ENCODE measurements at regions not wholly inside any gene's neighbourhood (a gene's known extent, or its start where the extent isn't known, plus 50 kb on each side); places are given as distances from the start of the nearest gene placed in this dataset.

DNA sequence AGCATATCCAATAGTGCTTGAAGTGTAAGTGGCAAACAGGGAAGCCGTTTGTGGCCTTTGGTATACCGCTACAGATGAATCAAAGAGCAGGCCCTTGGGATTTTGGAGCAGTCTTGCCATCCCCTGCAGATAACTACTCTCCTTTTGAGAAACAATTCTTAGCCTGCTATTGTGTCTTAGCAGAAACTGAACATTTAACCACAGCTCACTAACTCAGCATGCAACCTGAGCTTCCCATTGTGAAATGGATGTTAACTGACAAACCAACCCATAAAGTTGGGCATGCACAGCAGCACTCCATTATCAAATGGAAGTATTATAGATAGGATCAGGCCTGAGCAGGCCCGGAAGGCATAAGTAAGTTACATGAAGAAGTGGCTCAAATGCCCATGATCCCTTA is 315.3 kb upstream of the PTGER4 start:
- no peak for DNase-seq (ENCODE audit: low read depth)
- TF ChIP-seq, protein P1, sequence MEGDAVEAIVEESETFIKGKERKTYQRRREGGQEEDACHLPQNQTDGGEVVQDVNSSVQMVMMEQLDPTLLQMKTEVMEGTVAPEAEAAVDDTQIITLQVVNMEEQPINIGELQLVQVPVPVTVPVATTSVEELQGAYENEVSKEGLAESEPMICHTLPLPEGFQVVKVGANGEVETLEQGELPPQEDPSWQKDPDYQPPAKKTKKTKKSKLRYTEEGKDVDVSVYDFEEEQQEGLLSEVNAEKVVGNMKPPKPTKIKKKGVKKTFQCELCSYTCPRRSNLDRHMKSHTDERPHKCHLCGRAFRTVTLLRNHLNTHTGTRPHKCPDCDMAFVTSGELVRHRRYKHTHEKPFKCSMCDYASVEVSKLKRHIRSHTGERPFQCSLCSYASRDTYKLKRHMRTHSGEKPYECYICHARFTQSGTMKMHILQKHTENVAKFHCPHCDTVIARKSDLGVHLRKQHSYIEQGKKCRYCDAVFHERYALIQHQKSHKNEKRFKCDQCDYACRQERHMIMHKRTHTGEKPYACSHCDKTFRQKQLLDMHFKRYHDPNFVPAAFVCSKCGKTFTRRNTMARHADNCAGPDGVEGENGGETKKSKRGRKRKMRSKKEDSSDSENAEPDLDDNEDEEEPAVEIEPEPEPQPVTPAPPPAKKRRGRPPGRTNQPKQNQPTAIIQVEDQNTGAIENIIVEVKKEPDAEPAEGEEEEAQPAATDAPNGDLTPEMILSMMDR (IDR thresholded peaks at IDR 0.05; ENCODE audit: insufficient read depth, low read depth, low read length, missing control alignments) = no peak
- no peak overlapping the region for H3K4me3 ChIP-seq (ENCODE audit: low read length)

DNA sequence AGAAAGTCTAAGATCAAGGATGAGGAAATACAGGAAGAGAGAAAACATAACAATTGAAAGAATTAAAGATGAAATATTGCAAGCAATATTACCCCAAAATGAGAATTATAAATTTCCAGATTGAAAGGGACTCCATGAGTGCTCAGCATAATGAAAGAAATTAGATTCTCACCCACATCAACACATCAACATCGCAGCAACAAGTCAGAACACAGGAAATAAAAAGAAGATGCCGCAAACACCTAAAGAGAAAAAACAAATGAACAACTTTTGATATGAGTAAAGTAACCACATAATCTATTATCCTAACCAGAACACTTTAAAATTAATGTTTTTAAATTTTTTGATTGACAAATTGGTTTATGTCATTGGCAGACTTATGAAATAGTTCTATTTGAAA is 318.3 kb upstream of the PTGER4 start:
- no peak for DNase-seq (ENCODE audit: low read depth)
- no peak overlapping the region for H3K4me3 ChIP-seq (ENCODE audit: low read length)
- TF ChIP-seq, protein P1 (IDR thresholded peaks at IDR 0.05; ENCODE audit: insufficient read depth, low read depth, low read length, missing control alignments) = no peak

DNA sequence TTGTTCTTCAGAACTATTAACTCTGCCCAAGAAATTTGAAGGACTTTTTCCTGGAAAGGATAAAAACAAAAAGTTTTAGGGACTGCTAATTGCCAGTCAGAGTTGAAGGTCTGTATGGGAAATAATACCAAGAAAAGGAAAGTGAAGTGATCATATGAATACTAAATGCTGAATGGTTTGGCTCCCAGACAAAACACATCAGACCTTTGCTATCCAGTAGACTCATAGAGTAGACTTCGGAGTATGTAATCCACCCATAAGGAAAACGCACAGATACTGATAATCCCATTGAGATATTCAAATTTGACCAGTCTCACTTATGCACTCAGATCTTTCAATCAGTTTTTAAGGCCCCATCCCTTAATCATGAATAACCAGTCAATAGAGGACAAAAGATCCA is 319.0 kb upstream of the PTGER4 start:
- TF ChIP-seq, protein P1 (IDR thresholded peaks at IDR 0.05; ENCODE audit: insufficient read depth, low read depth, low read length, missing control alignments) = no peak
- no peak overlapping the region for H3K4me3 ChIP-seq (ENCODE audit: low read length)
- no peak for DNase-seq (ENCODE audit: low read depth)

DNA sequence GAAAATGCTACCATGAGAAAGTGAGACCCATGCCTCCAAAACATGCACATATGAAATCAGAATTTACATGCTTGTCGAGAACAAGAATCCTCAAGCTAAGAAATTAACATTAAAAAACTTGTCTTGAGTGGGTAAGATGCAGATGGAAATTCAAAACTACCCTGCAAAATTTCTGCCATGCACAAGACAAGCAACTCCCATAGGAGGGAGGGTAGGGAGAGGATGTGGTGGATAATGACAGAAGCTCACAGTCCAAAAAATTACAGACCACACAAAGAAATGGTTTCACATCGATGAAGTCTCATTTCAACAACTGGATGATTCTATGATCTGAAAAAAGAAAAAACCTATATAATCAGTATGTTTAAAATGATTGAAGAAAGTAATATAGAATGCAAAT is 319.9 kb upstream of the PTGER4 start:
- DNase-seq (ENCODE audit: low read depth) = no peak
- no peak overlapping the region for H3K4me3 ChIP-seq (ENCODE audit: low read length)
- TF ChIP-seq, protein P1 (IDR thresholded peaks at IDR 0.05; ENCODE audit: insufficient read depth, low read depth, low read length, missing control alignments) = no peak

DNA sequence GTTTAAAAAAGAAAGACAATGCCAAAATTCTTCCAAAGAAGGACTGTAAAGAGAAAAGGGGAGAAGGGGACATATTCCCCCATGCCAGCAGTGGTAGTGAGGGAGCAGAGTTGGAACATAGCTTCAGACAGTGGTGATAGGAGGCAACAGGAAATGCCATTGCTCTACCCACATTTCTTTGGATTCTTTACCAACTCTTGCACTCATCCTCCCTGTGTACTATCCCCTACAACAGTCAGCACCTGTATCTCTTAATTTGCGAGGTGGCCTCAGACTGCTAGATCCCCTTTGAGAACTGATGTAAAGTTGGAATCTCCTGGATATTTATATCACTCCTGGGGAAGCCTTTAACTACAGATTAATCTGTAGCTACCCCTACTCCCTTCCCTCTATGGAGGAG is 320.6 kb upstream of the PTGER4 start:
- TF ChIP-seq, protein P1 (IDR thresholded peaks at IDR 0.05; ENCODE audit: insufficient read depth, low read depth, low read length, missing control alignments) = no peak
- H3K4me3 ChIP-seq (ENCODE audit: low read length) = no peak overlapping the region
- no peak for DNase-seq (ENCODE audit: low read depth)

DNA sequence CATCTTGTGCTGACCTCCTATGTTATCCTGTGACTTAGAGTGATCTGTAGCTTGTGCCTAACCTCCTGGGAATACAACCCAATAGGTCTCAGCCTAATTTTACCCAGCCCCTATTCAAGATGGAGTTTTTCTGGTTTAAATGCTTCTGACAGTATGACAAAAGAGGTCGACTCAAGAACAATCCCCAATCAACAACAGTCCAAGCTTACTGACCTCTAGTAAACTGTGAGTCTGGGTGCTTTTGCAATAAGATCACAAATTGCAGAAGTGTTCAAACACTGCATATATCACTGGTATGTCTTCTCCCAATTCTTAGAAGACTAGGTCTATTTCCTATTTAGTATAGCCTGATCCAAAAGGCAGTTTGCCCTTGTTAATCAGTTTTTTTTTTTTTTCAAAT is 323.5 kb upstream of the PTGER4 start:
- H3K4me3 ChIP-seq (ENCODE audit: low read length) = no peak overlapping the region
- TF ChIP-seq, protein P1 (IDR thresholded peaks at IDR 0.05; ENCODE audit: insufficient read depth, low read depth, low read length, missing control alignments) = no peak
- no peak for DNase-seq (ENCODE audit: low read depth)

DNA sequence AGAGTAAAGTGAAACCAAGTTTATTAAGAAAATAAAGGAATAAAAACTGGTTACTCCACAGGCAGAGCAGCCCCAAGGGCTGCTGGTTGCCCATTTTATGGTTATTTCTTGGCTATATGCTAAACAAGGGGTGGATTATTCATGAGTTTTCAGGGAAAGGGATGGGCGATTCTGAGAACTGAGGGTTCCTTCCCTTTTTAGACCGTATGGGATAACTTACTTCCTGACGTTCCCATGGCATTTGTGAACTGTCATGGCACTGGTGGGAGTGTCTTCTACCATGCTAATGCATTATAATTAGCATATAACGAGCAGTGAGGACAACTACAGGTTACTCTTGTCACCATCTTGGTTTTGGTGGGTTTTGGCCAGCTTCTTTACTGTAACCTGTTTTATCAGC is 323.9 kb upstream of the PTGER4 start:
- H3K4me3 ChIP-seq (ENCODE audit: low read length) = no peak overlapping the region
- no peak for DNase-seq (ENCODE audit: low read depth)
- TF ChIP-seq, protein P1 (IDR thresholded peaks at IDR 0.05; ENCODE audit: insufficient read depth, low read depth, low read length, missing control alignments) = no peak
